ACHN (cell line): ENCODE measurements at regions not wholly inside any gene's neighbourhood (a gene's known extent, or its start where the extent isn't known, plus 50 kb on each side); places are given as distances from the start of the nearest gene placed in this dataset.

ENCODE experiments used
- DNase-seq: peaks from one replicate; pipeline ENCODE4 v3.0.0-alpha.2; 2015
- in situ Hi-C: cut with HindIII; loops from 2 replicates; pipeline ENCODE4 v1.10.0; 2017; ENCODE audit warnings: low sequenced_read_pairs, low pct_ligation_motif_present, low pct_unique_long_range_greater_than_20kb

- DNase-seq: no peak
- in situ Hi-C loops: no loop called here
Measured at GRCh38 chr10:33573606-33574005, 239.1 kb upstream of the NRP1 start.

DNA sequence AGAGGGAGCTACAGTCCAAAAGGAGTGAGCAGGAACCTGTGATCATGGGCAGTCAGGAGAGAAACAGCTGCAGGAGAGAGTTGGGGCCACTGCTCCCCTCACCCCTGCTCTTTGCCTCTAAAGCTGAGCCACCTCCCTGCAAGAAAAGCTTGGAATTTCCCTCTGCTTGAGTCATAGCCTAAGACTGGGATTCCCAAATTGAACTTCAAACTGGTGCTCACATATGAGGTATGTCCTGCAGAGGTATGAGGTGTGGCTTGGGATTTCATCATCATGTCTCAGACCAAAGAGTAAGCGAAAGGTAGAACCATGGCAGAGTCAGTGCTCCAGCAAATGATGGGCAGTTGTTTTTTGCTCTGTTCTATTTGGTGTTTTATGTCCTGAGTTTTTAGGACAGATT is 237.1 kb upstream of the NRP1 start:
- in situ Hi-C loops: no loop called here
- DNase-seq: no peak

- DNase-seq: no peak
- in situ Hi-C loops: no loop called here
Measured at GRCh38 chr10:33570495-33570894, 236.0 kb upstream of the NRP1 start.

- DNase-seq: no peak
- in situ Hi-C loops: no loop called here
Measured at GRCh38 chr10:33569702-33570101, 235.2 kb upstream of the NRP1 start.

DNA sequence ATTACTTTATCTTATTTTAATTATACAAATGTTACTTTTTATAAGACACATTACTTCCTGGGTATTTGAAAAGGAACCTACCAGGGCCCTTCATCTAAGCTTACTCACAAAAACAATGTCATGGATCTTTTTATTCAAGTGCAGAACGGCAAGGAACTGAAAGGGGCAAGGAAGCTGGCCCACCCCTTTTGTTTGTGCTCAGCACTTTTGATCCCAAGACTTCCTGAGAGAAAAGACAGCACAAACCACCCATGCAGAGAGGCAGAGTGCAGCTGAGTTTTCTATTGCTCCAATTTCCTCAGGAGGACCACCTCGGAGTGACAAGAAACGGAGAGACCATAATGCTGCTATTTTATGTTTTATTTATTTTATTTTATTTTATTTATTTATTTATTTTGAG is 232.0 kb upstream of the NRP1 start:
- DNase-seq: no peak
- in situ Hi-C loops: no loop called here

DNA sequence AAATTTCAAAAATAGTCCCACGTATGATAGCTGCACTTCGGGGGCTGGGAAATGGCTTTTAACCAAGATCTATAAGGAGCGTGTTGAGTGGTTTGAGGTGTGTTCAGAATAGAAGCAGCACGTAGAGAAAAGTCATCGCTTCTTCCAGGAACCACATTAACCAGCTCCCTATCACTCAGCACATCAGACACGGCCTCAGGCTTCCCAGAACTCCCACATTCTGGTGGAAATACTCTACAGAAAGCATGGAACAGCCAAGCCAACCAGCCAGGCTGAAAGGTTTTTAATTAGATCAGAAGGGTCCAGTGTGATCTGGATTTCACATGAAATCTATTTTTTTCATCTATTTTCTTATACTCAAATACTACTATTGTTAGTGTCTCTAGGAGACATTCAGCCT is 231.5 kb upstream of the NRP1 start:
- in situ Hi-C loops: no loop called here
- no peak for DNase-seq

DNA sequence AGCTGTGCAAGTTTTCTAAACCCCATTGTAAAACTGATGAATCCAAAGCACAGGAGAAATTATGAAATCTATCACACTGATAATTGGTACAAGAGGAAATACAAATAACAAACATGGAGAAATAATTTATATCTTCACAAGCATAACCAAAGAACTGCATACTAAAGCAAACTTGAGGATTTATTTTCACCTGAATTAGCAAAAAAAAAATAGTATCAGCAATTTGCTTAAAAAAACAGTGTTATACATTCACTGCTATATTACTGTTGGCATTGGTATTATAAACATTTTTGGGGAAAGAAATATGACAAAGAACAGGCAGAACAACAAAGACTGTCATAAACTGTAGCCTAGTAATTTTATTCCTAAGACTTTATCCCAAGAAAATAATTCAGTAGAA is 230.8 kb upstream of the NRP1 start:
- in situ Hi-C loops: no loop called here
- no peak for DNase-seq

GRCh38 chr10:33559105-33559504 is 224.6 kb upstream of the NRP1 start:
- peak; percentile 19 for DNase-seq
- in situ Hi-C loops: no loop called here

DNA sequence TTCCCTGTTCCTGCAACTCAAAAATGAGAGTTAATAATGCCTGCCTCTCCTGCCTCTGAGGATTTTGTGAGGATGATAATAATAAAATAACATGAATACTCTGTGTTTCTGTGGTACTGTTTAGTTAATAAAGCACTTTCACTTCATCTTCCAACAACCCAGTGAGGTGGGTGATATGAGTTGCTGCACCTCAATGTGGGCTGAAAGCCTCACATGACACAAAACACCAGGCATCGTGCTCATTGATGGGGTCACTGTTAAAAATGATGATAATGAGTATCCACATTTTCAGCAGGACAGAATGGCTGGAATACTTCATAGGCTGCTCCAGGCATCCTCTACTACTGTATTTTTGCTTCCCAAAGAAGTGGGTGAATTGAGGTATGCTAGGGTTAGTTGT is 222.8 kb upstream of the NRP1 start:
- no peak for DNase-seq
- in situ Hi-C loops: no loop called here

- in situ Hi-C loops: no loop called here
Measured at GRCh38 chr10:33556620-33557019, 222.2 kb upstream of the NRP1 start.

DNA sequence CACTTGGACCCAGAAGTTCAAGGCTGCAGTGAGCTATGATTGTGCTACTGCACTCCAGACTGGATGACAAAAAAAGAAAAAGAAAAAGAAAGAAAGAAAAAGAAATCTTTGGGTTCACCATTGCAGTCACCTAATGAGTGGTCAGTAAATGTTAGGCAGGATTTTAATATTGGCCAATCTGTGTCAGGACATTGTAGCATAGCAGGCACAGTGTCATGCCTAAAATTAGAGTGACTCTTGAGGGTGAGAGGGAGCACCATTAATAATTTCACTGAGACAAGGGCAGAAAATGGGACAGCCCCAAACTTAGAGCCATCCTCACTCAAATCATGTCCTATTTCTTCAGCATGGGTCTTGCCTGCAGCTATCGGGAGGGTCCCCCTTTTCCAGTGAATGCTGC is 221.6 kb upstream of the NRP1 start:
- in situ Hi-C loops: no loop called here
- no peak for DNase-seq

More at GRCh38 chr10:33556620-33557019, 222.2 kb upstream of the NRP1 start:
- no peak for DNase-seq

- in situ Hi-C loops: no loop called here
Measured at GRCh38 chr10:33553748-33554571, 219.5 kb upstream of the NRP1 start.

GRCh38 chr10:33552290-33552689 is 217.8 kb upstream of the NRP1 start:
- no peak for DNase-seq

More at GRCh38 chr10:33553748-33554571, 219.5 kb upstream of the NRP1 start:
- no peak for DNase-seq

DNA sequence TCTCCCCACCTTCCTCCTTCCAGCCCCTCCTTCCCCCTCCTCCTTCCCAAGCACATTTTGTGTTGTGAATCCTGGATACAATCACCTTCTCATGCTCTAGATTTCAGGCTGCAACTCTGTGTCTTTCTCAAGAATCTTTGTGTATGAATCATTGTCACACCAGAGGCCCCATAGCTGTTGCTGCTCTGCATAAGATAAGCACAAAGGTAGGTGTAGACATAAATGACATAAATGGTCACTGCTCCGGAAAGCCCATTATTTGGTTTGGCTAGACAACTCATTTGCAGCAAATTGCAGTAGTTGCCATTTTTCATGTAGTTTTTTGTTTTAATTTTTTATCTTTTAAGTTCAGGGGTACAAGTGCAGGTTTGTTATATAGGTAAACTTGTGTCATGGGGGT is 216.3 kb upstream of the NRP1 start:
- DNase-seq: no peak
- in situ Hi-C loops: no loop called here

More at GRCh38 chr10:33552290-33552689, 217.8 kb upstream of the NRP1 start:
- in situ Hi-C loops: no loop called here

GRCh38 chr10:33547976-33548375 is 213.5 kb upstream of the NRP1 start:
- in situ Hi-C loops: no loop called here
- DNase-seq: no peak

GRCh38 chr10:33546031-33546430 is 211.6 kb upstream of the NRP1 start:
- in situ Hi-C loops: no loop called here
- DNase-seq: no peak

- DNase-seq: no peak
- in situ Hi-C loops: no loop called here
Measured at GRCh38 chr10:33542752-33543505, 208.5 kb upstream of the NRP1 start.

GRCh38 chr10:33539116-33539515 is 204.6 kb upstream of the NRP1 start:
- DNase-seq: no peak
- in situ Hi-C loops: no loop called here

- in situ Hi-C loops: no loop called here
- no peak for DNase-seq
Measured at GRCh38 chr10:33537066-33537465, 202.6 kb upstream of the NRP1 start.

DNA sequence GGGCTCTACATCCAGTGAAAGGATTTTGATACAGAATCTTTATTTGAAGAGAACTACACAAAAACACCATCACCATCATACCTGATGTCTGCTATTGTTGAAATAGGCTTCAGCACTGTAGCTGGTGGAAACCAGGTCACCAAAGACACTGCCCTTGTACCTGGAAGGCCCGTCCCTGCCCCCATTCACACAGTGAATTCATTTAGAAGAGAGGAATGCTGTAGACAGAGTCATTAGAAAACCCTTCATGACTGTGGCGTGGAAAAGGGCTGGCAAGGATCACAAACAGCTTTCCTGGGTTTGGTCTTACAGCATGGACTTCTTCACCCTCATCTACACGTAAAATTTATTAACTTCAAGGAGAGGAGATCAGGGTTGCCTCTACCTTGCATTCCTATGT is 202.0 kb upstream of the NRP1 start:
- DNase-seq: no peak
- in situ Hi-C loops: no loop called here
